ENCODE measurements at regions not wholly inside any gene's neighbourhood (a gene's known extent, or its start where the extent isn't known, plus 50 kb on each side); places are given as distances from the start of the nearest gene placed in this dataset.

DNA sequence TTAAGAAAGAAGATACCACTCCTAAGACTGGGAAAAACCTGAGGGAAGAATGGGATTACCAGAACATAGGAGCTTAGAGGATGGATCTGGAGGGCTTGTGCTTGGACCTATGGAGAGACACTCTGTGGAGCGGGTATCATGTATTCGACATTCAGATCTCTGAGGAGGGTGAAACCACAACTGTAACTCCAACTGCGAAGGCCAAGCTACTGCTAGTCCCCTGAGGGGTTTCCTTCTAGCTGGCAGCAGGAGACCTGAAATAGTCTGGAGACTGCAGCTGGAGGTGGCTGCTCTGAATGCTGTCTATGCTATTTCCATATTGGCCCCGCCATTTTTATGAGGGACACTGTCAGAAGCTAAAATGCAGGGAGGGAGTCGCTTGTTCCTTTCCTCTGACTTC, 462.3 kb downstream of the PTPRC start:
- Histone ChIP-seq H3K27me3 (ENCODE audit: control insufficient read depth, insufficient read depth, low read length) (no peaks in the 10 kb centered on the region), H3K9me3 (ENCODE audit: control insufficient read depth in 2 of 3, insufficient read depth in 1 of 3, low read length in 3 of 3) (no peaks in the 10 kb centered on the region), H3K4me1 (ENCODE audit: control insufficient read depth in 2 of 3, insufficient read depth in 2 of 3, low read depth in 1 of 3, low read length in 3 of 3) (no peaks in the 10 kb centered on the region), H3K9ac (ENCODE audit: low read length in 3 of 3) (no peak overlapping the region), H3K27ac (ENCODE audit: low read depth in 2 of 2, low read length in 2 of 2) (no peak overlapping the region), H3K4me3 (ENCODE audit: low read length in 3 of 3) (no peak overlapping the region), H3K36me3 (ENCODE audit: control insufficient read depth in 2 of 3, insufficient read depth in 3 of 3, low read length in 3 of 3) (no peaks in the 10 kb centered on the region)
- FAIRE-seq (no peak), DNase-seq (no peak)
- no peak for TF ChIP-seq CTCF (IDR thresholded peaks at IDR 0.05; ENCODE audit: borderline replicate concordance, extremely low read depth, insufficient read depth)
- intact Hi-C loops (cut with DNase I), result no loop called here

DNA sequence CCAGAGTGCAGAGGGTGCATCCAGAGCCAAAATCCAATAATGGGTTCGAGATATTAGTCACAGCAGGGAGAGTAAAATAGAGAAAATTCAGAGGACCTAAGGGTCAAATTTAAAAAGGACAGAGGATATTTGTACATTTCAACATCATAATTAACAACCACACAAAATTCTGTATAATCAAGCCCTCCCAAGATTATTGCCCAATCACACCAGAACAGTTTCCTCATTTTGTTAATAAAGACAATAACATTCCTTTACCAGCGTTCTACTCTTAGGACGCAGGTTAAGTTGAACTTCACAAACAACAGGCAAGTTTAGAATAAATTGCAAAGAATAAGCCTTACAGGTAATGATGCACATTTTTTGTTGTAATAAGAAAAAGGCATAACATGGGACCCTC, 462.8 kb downstream of the PTPRC start:
- TF ChIP-seq CTCF (IDR thresholded peaks at IDR 0.05; ENCODE audit: borderline replicate concordance, extremely low read depth, insufficient read depth), result no peak
- Histone ChIP-seq H3K27me3 (ENCODE audit: control insufficient read depth, insufficient read depth, low read length) (no peaks in the 10 kb centered on the region), H3K27ac (ENCODE audit: low read depth in 2 of 2, low read length in 2 of 2) (no peak overlapping the region), H3K9me3 (ENCODE audit: control insufficient read depth in 2 of 3, insufficient read depth in 1 of 3, low read length in 3 of 3) (no peaks in the 10 kb centered on the region), H3K36me3 (ENCODE audit: control insufficient read depth in 2 of 3, insufficient read depth in 3 of 3, low read length in 3 of 3) (no peaks in the 10 kb centered on the region), H3K4me3 (ENCODE audit: low read length in 3 of 3) (no peak overlapping the region), H3K4me1 (ENCODE audit: control insufficient read depth in 2 of 3, insufficient read depth in 2 of 3, low read depth in 1 of 3, low read length in 3 of 3) (no peaks in the 10 kb centered on the region), H3K9ac (ENCODE audit: low read length in 3 of 3) (no peak overlapping the region)
- intact Hi-C loops (cut with DNase I), result no loop called here
- DNase-seq (no peak), FAIRE-seq (no peak)

- Histone ChIP-seq H3K27ac (ENCODE audit: low read depth in 2 of 2, low read length in 2 of 2) (no peak overlapping the region), H3K4me3 (ENCODE audit: low read length in 3 of 3) (no peak overlapping the region), H3K36me3 (ENCODE audit: control insufficient read depth in 2 of 3, insufficient read depth in 3 of 3, low read length in 3 of 3) (no peaks in the 10 kb centered on the region), H3K4me1 (ENCODE audit: control insufficient read depth in 2 of 3, insufficient read depth in 2 of 3, low read depth in 1 of 3, low read length in 3 of 3) (no peaks in the 10 kb centered on the region), H3K9me3 (ENCODE audit: control insufficient read depth in 2 of 3, insufficient read depth in 1 of 3, low read length in 3 of 3) (no peaks in the 10 kb centered on the region), H3K27me3 (ENCODE audit: control insufficient read depth, insufficient read depth, low read length) (no peaks in the 10 kb centered on the region), H3K9ac (ENCODE audit: low read length in 3 of 3) (no peak overlapping the region)
- no peak for DNase-seq
- no peak for TF ChIP-seq CTCF (IDR thresholded peaks at IDR 0.05; ENCODE audit: borderline replicate concordance, extremely low read depth, insufficient read depth)
- intact Hi-C loops (cut with DNase I), result no loop called here
- no peak for FAIRE-seq
Measured at GRCh38 chr1:199102239-199102638, 463.4 kb downstream of the PTPRC start.

DNA sequence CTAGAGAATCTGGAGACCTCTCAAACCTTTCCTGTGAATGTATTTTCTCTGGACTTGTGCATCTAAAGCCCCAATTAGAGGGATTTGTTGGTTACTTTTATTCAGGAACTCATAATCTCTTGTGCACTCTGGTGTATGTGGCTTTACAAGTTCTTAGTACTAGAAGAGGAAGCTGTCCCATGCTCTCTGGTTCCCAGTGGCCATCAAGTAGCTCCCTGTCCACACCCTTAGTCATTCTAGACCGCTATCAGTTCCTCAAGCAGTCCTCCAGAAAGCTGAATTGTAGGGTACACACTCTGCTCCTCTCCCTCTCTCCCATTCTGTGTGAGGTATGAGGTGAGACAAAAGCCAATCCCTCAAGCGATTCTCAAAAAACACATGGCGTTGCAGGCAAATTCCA, 470.3 kb downstream of the PTPRC start:
- FAIRE-seq, result no peak
- no peak for TF ChIP-seq CTCF (IDR thresholded peaks at IDR 0.05; ENCODE audit: borderline replicate concordance, extremely low read depth, insufficient read depth)

More for the DNA sequence above, 470.3 kb downstream of the PTPRC start:
- H3K36me3 ChIP-seq (ENCODE audit: control insufficient read depth in 2 of 3, insufficient read depth in 3 of 3, low read length in 3 of 3), result no peaks in the 10 kb centered on the region
- intact Hi-C loops (cut with DNase I), result no loop called here
- no peak overlapping the region for H3K9ac ChIP-seq (ENCODE audit: low read length in 3 of 3)
- no peaks in the 10 kb centered on the region for H3K27me3 ChIP-seq (ENCODE audit: control insufficient read depth, insufficient read depth, low read length)
- no peak overlapping the region for H3K4me3 ChIP-seq (ENCODE audit: low read length in 3 of 3)
- no peak for DNase-seq
- peaks cover 0 to 6% (median 0%) of the 10 kb centered on the region in 3 donors for H3K9me3 ChIP-seq (ENCODE audit: control insufficient read depth in 2 of 3, insufficient read depth in 1 of 3, low read length in 3 of 3)
- H3K4me1 ChIP-seq (ENCODE audit: control insufficient read depth in 2 of 3, insufficient read depth in 2 of 3, low read depth in 1 of 3, low read length in 3 of 3), result no peaks in the 10 kb centered on the region
- no peak overlapping the region for H3K27ac ChIP-seq (ENCODE audit: low read depth in 2 of 2, low read length in 2 of 2)

Data from kidney (tissue), 13 donors.